ENCODE measurements at regions not wholly inside any gene's neighbourhood (a gene's known extent, or its start where the extent isn't known, plus 50 kb on each side); places are given as distances from the start of the nearest gene placed in this dataset.

- no peak for DNase-seq
- Histone ChIP-seq H3K4me3 (no peak overlapping the region), H3K36me3 (no peaks in the 10 kb centered on the region), H3K27ac (replicated peaks) (no peak overlapping the region), H3K9me3 (replicated peaks) (no peaks in the 10 kb centered on the region), H3K27me3 (ENCODE audit: low read depth) (peaks cover 7% of the 10 kb centered on the region), H3K4me1 (no peaks in the 10 kb centered on the region)
- intact Hi-C loops (cut with micrococcal nuclease), result no loop called here
- TF ChIP-seq CTCF (IDR thresholded peaks at IDR 0.05; ENCODE audit: borderline replicate concordance), result no peak
Observed at GRCh38 chr4:74661427-74662201, 132.7 kb downstream of the BTC start.

- no peak for DNase-seq
- H3K36me3 ChIP-seq, result no peaks in the 10 kb centered on the region
- intact Hi-C loops (cut with micrococcal nuclease), result no loop called here
- no peak overlapping the region for H3K4me3 ChIP-seq
- H3K9me3 ChIP-seq (replicated peaks), result no peaks in the 10 kb centered on the region
- no peaks in the 10 kb centered on the region for H3K4me1 ChIP-seq
- no peak overlapping the region for H3K27ac ChIP-seq (replicated peaks)
- peaks cover 7% of the 10 kb centered on the region for H3K27me3 ChIP-seq (ENCODE audit: low read depth)
- TF ChIP-seq CTCF (IDR thresholded peaks at IDR 0.05; ENCODE audit: borderline replicate concordance), result no peak
Observed at GRCh38 chr4:74663631-74664030, 130.7 kb downstream of the BTC start.

GRCh38 chr4:74665346-74665745 lies 129.0 kb downstream of the BTC start:
- intact Hi-C loops (cut with micrococcal nuclease), result no loop called here
- H3K27me3 ChIP-seq (ENCODE audit: low read depth), result peaks cover 7% of the 10 kb centered on the region
- no peaks in the 10 kb centered on the region for H3K9me3 ChIP-seq (replicated peaks)
- no peak for DNase-seq
- H3K4me3 ChIP-seq, result no peak overlapping the region
- no peaks in the 10 kb centered on the region for H3K4me1 ChIP-seq
- no peak overlapping the region for H3K27ac ChIP-seq (replicated peaks)
- TF ChIP-seq CTCF (IDR thresholded peaks at IDR 0.05; ENCODE audit: borderline replicate concordance), result no peak
- H3K36me3 ChIP-seq, result no peaks in the 10 kb centered on the region

- Histone ChIP-seq H3K4me1 (no peaks in the 10 kb centered on the region), H3K9me3 (replicated peaks) (no peaks in the 10 kb centered on the region), H3K27me3 (ENCODE audit: low read depth) (peaks cover 7% of the 10 kb centered on the region), H3K4me3 (no peak overlapping the region), H3K36me3 (no peaks in the 10 kb centered on the region), H3K27ac (replicated peaks) (no peak overlapping the region)
- no peak for DNase-seq
- intact Hi-C loops (cut with micrococcal nuclease), result no loop called here
- TF ChIP-seq CTCF (IDR thresholded peaks at IDR 0.05; ENCODE audit: borderline replicate concordance), result no peak
Observed at GRCh38 chr4:74665876-74666275, 128.4 kb downstream of the BTC start.

GRCh38 chr4:74667438-74667837 lies 126.9 kb downstream of the BTC start:
- intact Hi-C loops (cut with micrococcal nuclease), result no loop called here
- Histone ChIP-seq H3K4me3 (no peak overlapping the region), H3K36me3 (no peaks in the 10 kb centered on the region), H3K27ac (replicated peaks) (no peak overlapping the region), H3K9me3 (replicated peaks) (no peaks in the 10 kb centered on the region), H3K27me3 (ENCODE audit: low read depth) (peaks cover 7% of the 10 kb centered on the region), H3K4me1 (no peaks in the 10 kb centered on the region)
- DNase-seq, result no peak
- TF ChIP-seq CTCF (IDR thresholded peaks at IDR 0.05; ENCODE audit: borderline replicate concordance), result no peak
